ENCODE measurements at regions not wholly inside any gene's neighbourhood (a gene's known extent, or its start where the extent isn't known, plus 50 kb on each side); places are given as distances from the start of the nearest gene placed in this dataset.

GRCh38 chr17:74017466-74017865 is 186.0 kb upstream of the RPL38 start:
- no peak for DNase-seq (ENCODE audit: low read depth)

GRCh38 chr17:74018115-74018514 is 185.4 kb upstream of the RPL38 start:
- DNase-seq (ENCODE audit: low read depth), result no peak

GRCh38 chr17:74019271-74019670 is 184.2 kb upstream of the RPL38 start:
- no peak for DNase-seq (ENCODE audit: low read depth)

GRCh38 chr17:74019860-74020259 is 183.6 kb upstream of the RPL38 start:
- no peak for DNase-seq (ENCODE audit: low read depth)

GRCh38 chr17:74020522-74020921 is 183.0 kb upstream of the RPL38 start:
- no peak for DNase-seq (ENCODE audit: low read depth)

GRCh38 chr17:74024871-74025531 is 178.5 kb upstream of the RPL38 start:
- no peak for DNase-seq (ENCODE audit: low read depth)

- DNase-seq (ENCODE audit: low read depth), result no peak
Observed at GRCh38 chr17:74027444-74027843, 176.0 kb upstream of the RPL38 start.

GRCh38 chr17:74028354-74029116 is 174.9 kb upstream of the RPL38 start:
- DNase-seq (ENCODE audit: low read depth), result no peak

GRCh38 chr17:74031316-74032090 is 172.0 kb upstream of the RPL38 start:
- DNase-seq (ENCODE audit: low read depth), result no peak

- no peak for DNase-seq (ENCODE audit: low read depth)
Observed at GRCh38 chr17:74032222-74032621, 171.3 kb upstream of the RPL38 start.

GRCh38 chr17:74037320-74037719 is 166.2 kb upstream of the RPL38 start:
- DNase-seq (ENCODE audit: low read depth), result no peak

- no peak for DNase-seq (ENCODE audit: low read depth)
Observed at GRCh38 chr17:74040291-74040690, 163.2 kb upstream of the RPL38 start.

- DNase-seq (ENCODE audit: low read depth), result no peak
Observed at GRCh38 chr17:74040729-74041128, 162.7 kb upstream of the RPL38 start.

- DNase-seq (ENCODE audit: low read depth), result no peak
Observed at GRCh38 chr17:74041869-74042640, 161.4 kb upstream of the RPL38 start.

- peak; percentile 67 for DNase-seq (ENCODE audit: low read depth)
Observed at GRCh38 chr17:74042744-74043486, 160.6 kb upstream of the RPL38 start.

- DNase-seq (ENCODE audit: low read depth), result no peak
Observed at GRCh38 chr17:74043976-74044375, 159.5 kb upstream of the RPL38 start.

GRCh38 chr17:74045608-74046280 is 157.7 kb upstream of the RPL38 start:
- DNase-seq (ENCODE audit: low read depth), result no peak

GRCh38 chr17:74049167-74049966 is 154.1 kb upstream of the RPL38 start:
- no peak for DNase-seq (ENCODE audit: low read depth)

GRCh38 chr17:74049967-74050458 is 153.5 kb upstream of the RPL38 start:
- no peak for DNase-seq (ENCODE audit: low read depth)

- DNase-seq (ENCODE audit: low read depth), result no peak
Observed at GRCh38 chr17:74051348-74051747, 152.1 kb upstream of the RPL38 start.
